ENCODE measurements at regions not wholly inside any gene's neighbourhood (a gene's known extent, or its start where the extent isn't known, plus 50 kb on each side); places are given as distances from the start of the nearest gene placed in this dataset.

- no peak for DNase-seq
These were observed 135.4 kb upstream of the APCDD1 start for GRCh38 chr18:10319026-10319425.

GRCh38 chr18:10319914-10320600 lies 134.4 kb upstream of the APCDD1 start:
- no peak for DNase-seq

- no peak for DNase-seq
These were observed 133.6 kb upstream of the APCDD1 start for GRCh38 chr18:10320791-10321190.

- no peak for DNase-seq
These were observed 132.9 kb upstream of the APCDD1 start for GRCh38 chr18:10321576-10321975.

GRCh38 chr18:10322004-10322403 lies 132.4 kb upstream of the APCDD1 start:
- DNase-seq: no peak

GRCh38 chr18:10322435-10322834 lies 132.0 kb upstream of the APCDD1 start:
- DNase-seq: no peak

GRCh38 chr18:10329101-10329500 lies 125.3 kb upstream of the APCDD1 start:
- DNase-seq: no peak

- DNase-seq: no peak
These were observed 124.0 kb upstream of the APCDD1 start for GRCh38 chr18:10330428-10330827.

- DNase-seq: no peak
These were observed 122.0 kb upstream of the APCDD1 start for GRCh38 chr18:10332452-10332851.

- DNase-seq: no peak
These were observed 117.6 kb upstream of the APCDD1 start for GRCh38 chr18:10336749-10337350.

GRCh38 chr18:10340821-10341220 lies 113.6 kb upstream of the APCDD1 start:
- DNase-seq: no peak

- no peak for DNase-seq
These were observed 110.7 kb upstream of the APCDD1 start for GRCh38 chr18:10343778-10344177.

GRCh38 chr18:10346749-10347415 lies 107.6 kb upstream of the APCDD1 start:
- no peak for DNase-seq

- no peak for DNase-seq
These were observed 104.9 kb upstream of the APCDD1 start for GRCh38 chr18:10349561-10349960.

GRCh38 chr18:10350661-10351060 lies 103.8 kb upstream of the APCDD1 start:
- no peak for DNase-seq

- DNase-seq: no peak
These were observed 103.1 kb upstream of the APCDD1 start for GRCh38 chr18:10351219-10351818.

- DNase-seq: no peak
These were observed 102.6 kb upstream of the APCDD1 start for GRCh38 chr18:10351858-10352257.

GRCh38 chr18:10352671-10353070 lies 101.8 kb upstream of the APCDD1 start:
- DNase-seq: no peak

GRCh38 chr18:10353791-10354190 lies 100.6 kb upstream of the APCDD1 start:
- no peak for DNase-seq

- no peak for DNase-seq
These were observed 100.1 kb upstream of the APCDD1 start for GRCh38 chr18:10354241-10354811.

GRCh38 chr18:10354890-10355289 lies 99.5 kb upstream of the APCDD1 start:
- DNase-seq: no peak

GRCh38 chr18:10356999-10357398 lies 97.4 kb upstream of the APCDD1 start:
- peak; percentile 2 for DNase-seq

GRCh38 chr18:10361660-10362059 lies 92.8 kb upstream of the APCDD1 start:
- no peak for DNase-seq

Measured in activated CD4-positive, alpha-beta T cell treated with anti-CD3 and anti-CD28 coated beads, Interleukin-10, Interleukin-2, amounts not matched to agents 100 ng/mL and 50 ng/mL, durations not matched to agents 16 hours and 8 hours (primary cell).